Right atrium auricular region (tissue), 2 donors: ENCODE measurements at regions not wholly inside any gene's neighbourhood (a gene's known extent, or its start where the extent isn't known, plus 50 kb on each side); places are given as distances from the start of the nearest gene placed in this dataset.

Experiments
- DNase-seq: peaks from one replicate; pipeline ENCODE4 v3.0.0-alpha.2; 2019; ENCODE audit warnings: low spot score
- H3K27ac ChIP-seq, 2 donors: fragments of 200-600 bp; sonication (generic); 1 replicate in 1 of 2; 2 replicates in 1 of 2; pipeline ENCODE4 v1.5.1; 2016 to 2019
- H3K27me3 ChIP-seq, 2 donors: fragments of 200-600 bp; sonication (generic); one replicate each; pipeline versions ENCODE4 v1.5.1 to v1.6.0; 2017 to 2019
- H3K36me3 ChIP-seq: fragments of 200-600 bp; sonication (generic); one replicate; pipeline ENCODE4 v1.5.1; 2016
- H3K4me1 ChIP-seq, 2 donors: fragments of 200-600 bp; sonication (generic); one replicate each; pipeline versions ENCODE4 v1.5.1 to v1.6.0; 2017 to 2019
- H3K4me3 ChIP-seq, 2 donors: fragments of 200-600 bp; sonication (generic); 1 replicate in 1 of 2; 2 replicates in 1 of 2; pipeline ENCODE4 v1.5.1; 2017 to 2019; ENCODE audit warnings: mild to moderate bottlenecking in 1 of 2, moderate library complexity in 1 of 2
- H3K9me3 ChIP-seq, 2 donors: fragments of 200-600 bp; sonication (generic); one replicate each; pipeline ENCODE4 v1.5.1; 2019
- TF ChIP-seq, protein P1 (sequence below), 2 donors: fragments of 200-600 bp; sonication (generic); IDR thresholded peaks; one replicate each; pipeline ENCODE4 v1.5.1; 2019; ENCODE audit warnings: antibody characterized with exemption in 2 of 2

GRCh38 chr18:78643004-78643403 is 336.6 kb upstream of the SALL3 start:
- Histone ChIP-seq H3K27ac (no peak overlapping the region), H3K4me3 (no peak overlapping the region), H3K36me3 (no peaks in the 10 kb centered on the region), H3K4me1 (no peaks in the 10 kb centered on the region), H3K27me3 (no peaks in the 10 kb centered on the region), H3K9me3 (no peaks in the 10 kb centered on the region)
- TF ChIP-seq, protein P1, sequence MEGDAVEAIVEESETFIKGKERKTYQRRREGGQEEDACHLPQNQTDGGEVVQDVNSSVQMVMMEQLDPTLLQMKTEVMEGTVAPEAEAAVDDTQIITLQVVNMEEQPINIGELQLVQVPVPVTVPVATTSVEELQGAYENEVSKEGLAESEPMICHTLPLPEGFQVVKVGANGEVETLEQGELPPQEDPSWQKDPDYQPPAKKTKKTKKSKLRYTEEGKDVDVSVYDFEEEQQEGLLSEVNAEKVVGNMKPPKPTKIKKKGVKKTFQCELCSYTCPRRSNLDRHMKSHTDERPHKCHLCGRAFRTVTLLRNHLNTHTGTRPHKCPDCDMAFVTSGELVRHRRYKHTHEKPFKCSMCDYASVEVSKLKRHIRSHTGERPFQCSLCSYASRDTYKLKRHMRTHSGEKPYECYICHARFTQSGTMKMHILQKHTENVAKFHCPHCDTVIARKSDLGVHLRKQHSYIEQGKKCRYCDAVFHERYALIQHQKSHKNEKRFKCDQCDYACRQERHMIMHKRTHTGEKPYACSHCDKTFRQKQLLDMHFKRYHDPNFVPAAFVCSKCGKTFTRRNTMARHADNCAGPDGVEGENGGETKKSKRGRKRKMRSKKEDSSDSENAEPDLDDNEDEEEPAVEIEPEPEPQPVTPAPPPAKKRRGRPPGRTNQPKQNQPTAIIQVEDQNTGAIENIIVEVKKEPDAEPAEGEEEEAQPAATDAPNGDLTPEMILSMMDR (IDR thresholded peaks at IDR 0.05), result no peak
- no peak for DNase-seq

DNA sequence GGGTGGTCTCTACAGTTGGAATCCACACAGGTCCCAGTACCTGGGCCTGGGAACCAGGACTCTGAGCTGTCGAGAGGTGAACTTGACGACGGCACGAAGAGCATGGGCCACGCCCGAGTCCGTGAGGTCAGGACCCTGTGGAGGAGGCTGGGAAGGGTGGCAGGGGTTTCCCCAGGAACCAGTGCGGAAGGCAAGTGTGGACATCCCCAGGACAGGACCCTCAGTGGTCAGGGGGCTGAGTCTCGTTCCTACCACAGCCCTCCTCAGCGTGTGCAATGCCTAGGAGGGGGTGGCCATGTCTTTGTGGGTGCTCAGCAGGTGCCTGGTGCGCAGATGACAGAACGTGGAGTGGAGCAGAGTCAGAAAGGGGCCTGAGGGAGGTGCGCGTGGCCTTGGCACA is 335.6 kb upstream of the SALL3 start:
- Histone ChIP-seq H3K4me3 (no peak overlapping the region), H3K4me1 (no peaks in the 10 kb centered on the region), H3K27ac (no peak overlapping the region), H3K36me3 (no peaks in the 10 kb centered on the region), H3K9me3 (no peaks in the 10 kb centered on the region), H3K27me3 (no peaks in the 10 kb centered on the region)
- DNase-seq, result no peak
- TF ChIP-seq, protein P1 (IDR thresholded peaks at IDR 0.05), result no peak

DNA sequence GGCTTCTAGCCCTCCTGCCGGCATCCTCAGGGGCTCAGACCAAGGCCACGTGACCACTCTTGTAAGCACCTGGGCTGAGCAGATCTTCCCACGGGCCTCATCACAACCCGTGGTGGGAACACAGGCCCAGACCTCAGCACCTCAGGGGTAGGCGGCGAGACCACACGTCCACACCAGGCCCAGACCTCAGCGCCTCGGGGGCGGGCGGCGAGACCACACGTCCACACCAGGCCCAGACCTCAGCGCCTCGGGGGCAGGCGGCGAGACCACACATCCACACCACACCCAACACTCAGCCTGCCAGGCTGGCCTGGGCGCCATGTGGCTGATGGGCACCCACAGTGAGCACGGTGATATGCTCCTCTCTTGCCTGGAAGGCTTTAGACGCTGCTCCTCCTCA is 334.4 kb upstream of the SALL3 start:
- Histone ChIP-seq H3K9me3 (no peaks in the 10 kb centered on the region), H3K27me3 (no peaks in the 10 kb centered on the region), H3K4me1 (no peaks in the 10 kb centered on the region), H3K36me3 (no peaks in the 10 kb centered on the region), H3K27ac (no peak overlapping the region), H3K4me3 (no peak overlapping the region)
- no peak for DNase-seq
- TF ChIP-seq, protein P1 (IDR thresholded peaks at IDR 0.05), result no peak

- H3K9me3 ChIP-seq, result peaks cover 0 to under 1% of the 10 kb centered on the region in 2 donors
- no peak overlapping the region for H3K27ac ChIP-seq
- no peaks in the 10 kb centered on the region for H3K36me3 ChIP-seq
- no peak for DNase-seq
- no peaks in the 10 kb centered on the region for H3K4me1 ChIP-seq
- no peak overlapping the region for H3K4me3 ChIP-seq
- no peaks in the 10 kb centered on the region for H3K27me3 ChIP-seq
- TF ChIP-seq, protein P1 (IDR thresholded peaks at IDR 0.05), result no peak
These were observed 332.6 kb upstream of the SALL3 start for GRCh38 chr18:78647018-78647417.

GRCh38 chr18:78649421-78649820 is 330.2 kb upstream of the SALL3 start:
- no peaks in the 10 kb centered on the region for H3K36me3 ChIP-seq
- no peak for DNase-seq

GRCh38 chr18:78650926-78651325 is 328.7 kb upstream of the SALL3 start:
- Histone ChIP-seq H3K4me3 (no peak overlapping the region), H3K36me3 (no peaks in the 10 kb centered on the region), H3K4me1 (no peaks in the 10 kb centered on the region), H3K27me3 (no peaks in the 10 kb centered on the region), H3K9me3 (peaks cover 0 to 6% of the 10 kb centered on the region in 2 donors), H3K27ac (no peak overlapping the region)
- no peak for DNase-seq
- TF ChIP-seq, protein P1 (IDR thresholded peaks at IDR 0.05), result no peak

More at GRCh38 chr18:78649421-78649820, 330.2 kb upstream of the SALL3 start:
- Histone ChIP-seq H3K4me3 (no peak overlapping the region), H3K4me1 (no peaks in the 10 kb centered on the region), H3K27ac (no peak overlapping the region), H3K27me3 (no peaks in the 10 kb centered on the region), H3K9me3 (peaks cover 0 to 6% of the 10 kb centered on the region in 2 donors)
- TF ChIP-seq, protein P1 (IDR thresholded peaks at IDR 0.05), result no peak
